ENCODE measurements at regions not wholly inside any gene's neighbourhood (a gene's known extent, or its start where the extent isn't known, plus 50 kb on each side); places are given as distances from the start of the nearest gene placed in this dataset.

DNA sequence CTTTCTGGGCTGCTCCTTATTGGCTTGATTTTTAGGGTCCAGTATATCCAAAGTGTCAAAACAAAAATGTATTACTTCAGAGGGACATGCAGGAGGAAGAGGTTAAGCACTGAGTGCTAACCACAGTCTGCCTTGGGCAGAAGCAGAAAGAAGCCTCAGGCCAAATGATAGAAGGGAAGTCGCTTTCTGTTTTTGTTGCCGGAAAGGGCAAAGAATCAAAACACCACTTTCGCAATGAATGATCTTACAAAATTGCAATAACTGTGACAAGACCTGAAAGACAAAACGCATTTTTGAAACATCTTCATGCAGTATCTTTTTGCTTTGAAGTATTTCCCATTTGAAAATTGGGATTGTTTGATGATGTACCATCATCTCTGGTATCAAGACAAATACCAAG, 70.1 kb upstream of the PICALM start:
- no peak overlapping the region for H3K27ac ChIP-seq (ENCODE audit: low read length)
- H3K9me3 ChIP-seq (ENCODE audit: control insufficient read depth, insufficient read depth, low read depth, low read length), result no peaks in the 10 kb centered on the region
- ChIA-PET CTCF (no interaction called here), POLR2A (no interaction called here)
- DNase-seq (ENCODE audit: low read depth, low spot score), result no peak
- peaks cover 9% of the 10 kb centered on the region for H3K4me1 ChIP-seq (ENCODE audit: control insufficient read depth, insufficient read depth, low read length)
- no peaks in the 10 kb centered on the region for H3K36me3 ChIP-seq (ENCODE audit: control insufficient read depth, insufficient read depth, low read length)
- no peak overlapping the region for H3K4me3 ChIP-seq (ENCODE audit: low read depth in 2 of 2, low read length in 2 of 2)
- no peak for TF ChIP-seq TCF7L2 (IDR thresholded peaks at IDR 0.05; ENCODE audit: low read depth, low read length)
- TF ChIP-seq, protein P1, sequence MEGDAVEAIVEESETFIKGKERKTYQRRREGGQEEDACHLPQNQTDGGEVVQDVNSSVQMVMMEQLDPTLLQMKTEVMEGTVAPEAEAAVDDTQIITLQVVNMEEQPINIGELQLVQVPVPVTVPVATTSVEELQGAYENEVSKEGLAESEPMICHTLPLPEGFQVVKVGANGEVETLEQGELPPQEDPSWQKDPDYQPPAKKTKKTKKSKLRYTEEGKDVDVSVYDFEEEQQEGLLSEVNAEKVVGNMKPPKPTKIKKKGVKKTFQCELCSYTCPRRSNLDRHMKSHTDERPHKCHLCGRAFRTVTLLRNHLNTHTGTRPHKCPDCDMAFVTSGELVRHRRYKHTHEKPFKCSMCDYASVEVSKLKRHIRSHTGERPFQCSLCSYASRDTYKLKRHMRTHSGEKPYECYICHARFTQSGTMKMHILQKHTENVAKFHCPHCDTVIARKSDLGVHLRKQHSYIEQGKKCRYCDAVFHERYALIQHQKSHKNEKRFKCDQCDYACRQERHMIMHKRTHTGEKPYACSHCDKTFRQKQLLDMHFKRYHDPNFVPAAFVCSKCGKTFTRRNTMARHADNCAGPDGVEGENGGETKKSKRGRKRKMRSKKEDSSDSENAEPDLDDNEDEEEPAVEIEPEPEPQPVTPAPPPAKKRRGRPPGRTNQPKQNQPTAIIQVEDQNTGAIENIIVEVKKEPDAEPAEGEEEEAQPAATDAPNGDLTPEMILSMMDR (IDR thresholded peaks at IDR 0.05), result no peak
- in situ Hi-C loops (cut with HindIII; ENCODE audit: low pct_unique_long_range_greater_than_20kb, low sequenced_read_pairs), result no loop called here
- intact Hi-C loops (cut with micrococcal nuclease; ENCODE audit: unreplicated experiment), result no loop called here
- no TSS peak for BruUV-seq (replicated peaks)
- no peak for ATAC-seq
- no peaks in the 10 kb centered on the region for H3K27me3 ChIP-seq (ENCODE audit: control insufficient read depth, insufficient read depth, low read length)

DNA sequence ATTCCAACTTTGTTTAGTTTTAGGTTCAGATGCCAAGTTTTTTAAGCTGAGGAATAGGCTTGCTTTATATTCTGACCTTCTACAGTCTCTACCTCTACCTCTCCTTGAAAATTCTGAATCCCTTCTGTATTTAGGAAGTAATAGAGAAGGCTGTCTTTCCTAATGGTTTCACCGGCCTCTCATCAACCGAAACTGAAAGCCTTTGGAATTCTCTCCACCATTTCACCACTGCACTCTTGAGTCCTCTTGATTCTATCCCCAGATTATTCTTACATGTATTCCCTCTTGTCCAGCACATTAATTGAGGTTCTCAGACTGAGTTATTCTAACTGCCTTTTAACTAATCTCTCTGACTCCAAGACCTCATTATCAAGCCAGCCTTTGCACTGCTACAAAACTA, 67.7 kb upstream of the PICALM start:
- TF ChIP-seq, protein P2, sequence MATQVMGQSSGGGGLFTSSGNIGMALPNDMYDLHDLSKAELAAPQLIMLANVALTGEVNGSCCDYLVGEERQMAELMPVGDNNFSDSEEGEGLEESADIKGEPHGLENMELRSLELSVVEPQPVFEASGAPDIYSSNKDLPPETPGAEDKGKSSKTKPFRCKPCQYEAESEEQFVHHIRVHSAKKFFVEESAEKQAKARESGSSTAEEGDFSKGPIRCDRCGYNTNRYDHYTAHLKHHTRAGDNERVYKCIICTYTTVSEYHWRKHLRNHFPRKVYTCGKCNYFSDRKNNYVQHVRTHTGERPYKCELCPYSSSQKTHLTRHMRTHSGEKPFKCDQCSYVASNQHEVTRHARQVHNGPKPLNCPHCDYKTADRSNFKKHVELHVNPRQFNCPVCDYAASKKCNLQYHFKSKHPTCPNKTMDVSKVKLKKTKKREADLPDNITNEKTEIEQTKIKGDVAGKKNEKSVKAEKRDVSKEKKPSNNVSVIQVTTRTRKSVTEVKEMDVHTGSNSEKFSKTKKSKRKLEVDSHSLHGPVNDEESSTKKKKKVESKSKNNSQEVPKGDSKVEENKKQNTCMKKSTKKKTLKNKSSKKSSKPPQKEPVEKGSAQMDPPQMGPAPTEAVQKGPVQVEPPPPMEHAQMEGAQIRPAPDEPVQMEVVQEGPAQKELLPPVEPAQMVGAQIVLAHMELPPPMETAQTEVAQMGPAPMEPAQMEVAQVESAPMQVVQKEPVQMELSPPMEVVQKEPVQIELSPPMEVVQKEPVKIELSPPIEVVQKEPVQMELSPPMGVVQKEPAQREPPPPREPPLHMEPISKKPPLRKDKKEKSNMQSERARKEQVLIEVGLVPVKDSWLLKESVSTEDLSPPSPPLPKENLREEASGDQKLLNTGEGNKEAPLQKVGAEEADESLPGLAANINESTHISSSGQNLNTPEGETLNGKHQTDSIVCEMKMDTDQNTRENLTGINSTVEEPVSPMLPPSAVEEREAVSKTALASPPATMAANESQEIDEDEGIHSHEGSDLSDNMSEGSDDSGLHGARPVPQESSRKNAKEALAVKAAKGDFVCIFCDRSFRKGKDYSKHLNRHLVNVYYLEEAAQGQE (IDR thresholded peaks at IDR 0.05; ENCODE audit: insufficient read depth in 1 of 2, low read depth in 2 of 2, low read length in 1 of 2), result no peak
- no peak for TF ChIP-seq SIN3A (IDR thresholded peaks at IDR 0.05; ENCODE audit: borderline replicate concordance, insufficient read depth, low read depth, low read length)
- TF ChIP-seq TCF7L2 (IDR thresholded peaks at IDR 0.05; ENCODE audit: low read depth, low read length), result no peak
- TF ChIP-seq, protein P1 (IDR thresholded peaks at IDR 0.05), result no peak
- no peak for TF ChIP-seq POLR2AphosphoS5 (IDR thresholded peaks at IDR 0.05; ENCODE audit: low read depth, low read length)
- Histone ChIP-seq H3K9me3 (ENCODE audit: control insufficient read depth, insufficient read depth, low read depth, low read length) (no peaks in the 10 kb centered on the region), H3K27me3 (ENCODE audit: control insufficient read depth, insufficient read depth, low read length) (no peaks in the 10 kb centered on the region), H3K27ac (ENCODE audit: low read length) (no peak overlapping the region; the same call in 1 of the 2 replicates), H3K4me1 (ENCODE audit: control insufficient read depth, insufficient read depth, low read length) (peaks cover 9% of the 10 kb centered on the region), H3K4me3 (ENCODE audit: low read depth in 2 of 2, low read length in 2 of 2) (no peak overlapping the region), H3K36me3 (ENCODE audit: control insufficient read depth, insufficient read depth, low read length) (no peaks in the 10 kb centered on the region)
- intact Hi-C loops (cut with micrococcal nuclease; ENCODE audit: unreplicated experiment) (no loop called here), in situ Hi-C loops (cut with HindIII; ENCODE audit: low pct_unique_long_range_greater_than_20kb, low sequenced_read_pairs) (no loop called here)
- no peak for DNase-seq (ENCODE audit: low read depth, low spot score)
- ChIA-PET CTCF (no interaction called here), POLR2A (no interaction called here)
- ATAC-seq, result no peak
- BruUV-seq (replicated peaks), result no TSS peak

DNA sequence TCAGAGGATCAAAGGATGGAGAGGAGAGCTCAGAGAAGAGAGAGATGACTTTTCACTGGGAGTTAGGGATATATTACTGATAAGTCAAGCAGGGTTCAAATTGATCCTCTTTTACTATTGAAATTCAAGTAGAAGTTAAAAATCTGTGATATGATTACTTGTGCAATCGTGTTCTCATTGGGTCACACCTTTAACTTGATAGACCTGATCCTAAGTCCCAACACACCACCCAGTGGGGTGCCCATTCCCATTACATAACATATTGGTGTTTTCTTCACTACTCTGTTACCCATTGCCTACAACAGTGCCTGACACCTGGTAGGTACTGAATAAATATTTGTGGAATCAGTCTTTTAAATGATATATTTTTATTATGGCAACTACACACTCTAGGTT, 66.4 kb upstream of the PICALM start:
- intact Hi-C loops (cut with micrococcal nuclease; ENCODE audit: unreplicated experiment) (no loop called here), in situ Hi-C loops (cut with HindIII; ENCODE audit: low pct_unique_long_range_greater_than_20kb, low sequenced_read_pairs) (no loop called here)
- Histone ChIP-seq H3K36me3 (ENCODE audit: control insufficient read depth, insufficient read depth, low read length) (no peaks in the 10 kb centered on the region), H3K27me3 (ENCODE audit: control insufficient read depth, insufficient read depth, low read length) (no peaks in the 10 kb centered on the region), H3K27ac (ENCODE audit: low read length) (no peak overlapping the region; the same call in 1 of the 2 replicates), H3K4me1 (ENCODE audit: control insufficient read depth, insufficient read depth, low read length) (peaks cover 9% of the 10 kb centered on the region), H3K9me3 (ENCODE audit: control insufficient read depth, insufficient read depth, low read depth, low read length) (no peaks in the 10 kb centered on the region), H3K4me3 (ENCODE audit: low read depth in 2 of 2, low read length in 2 of 2) (no peak overlapping the region)
- ChIA-PET CTCF (no interaction called here), POLR2A (no interaction called here)
- ATAC-seq (no peak), DNase-seq (ENCODE audit: low read depth, low spot score) (no peak)
- TF ChIP-seq POLR2AphosphoS5 (IDR thresholded peaks at IDR 0.05; ENCODE audit: low read depth, low read length) (no peak), SIN3A (IDR thresholded peaks at IDR 0.05; ENCODE audit: borderline replicate concordance, insufficient read depth, low read depth, low read length) (no peak), TCF7L2 (IDR thresholded peaks at IDR 0.05; ENCODE audit: low read depth, low read length) (no peak)
- TF ChIP-seq, protein P2 (IDR thresholded peaks at IDR 0.05; ENCODE audit: insufficient read depth in 1 of 2, low read depth in 2 of 2, low read length in 1 of 2), result no peak
- TF ChIP-seq, protein P1 (IDR thresholded peaks at IDR 0.05), result no peak
- BruUV-seq (replicated peaks), result no TSS peak

Measured in Panc1 (cell line).